K562 (cell line): ENCODE measurements at regions not wholly inside any gene's neighbourhood (a gene's known extent, or its start where the extent isn't known, plus 50 kb on each side); places are given as distances from the start of the nearest gene placed in this dataset.

ENCODE experiments used
- ARID1B ChIP-seq: fragments of 450-650 bp; IDR thresholded peaks from 2 replicates; pipeline ENCODE4 v1.6.1; 2016; ENCODE audit warnings: antibody characterized with exemption, mild to moderate bottlenecking, inconsistent platforms
- EP400 ChIP-seq: fragments of 450-650 bp; IDR thresholded peaks from 2 replicates; pipeline ENCODE4 v1.6.1; 2017; ENCODE audit warnings: antibody characterized with exemption, mild to moderate bottlenecking, moderate library complexity
- NONO ChIP-seq, 2 experiments: fragments of 200-400 bp in 1 of 2; fragments of 450-650 bp in 1 of 2; formaldehyde crosslinking in 1 of 2; IDR thresholded peaks; 2 replicates each; pipeline ENCODE4 v1.6.1; 2017; ENCODE audit warnings: low read depth in 2 of 2, mild to moderate bottlenecking in 2 of 2, moderate library complexity in 2 of 2, low read length in 1 of 2
- POLR2A ChIP-seq: fragments of 450-650 bp; conservative IDR thresholded peaks from 2 replicates; pipeline ENCODE4 v1.6.1; 2016
- RBFOX2 ChIP-seq: fragments of 200-400 bp; formaldehyde crosslinking; IDR thresholded peaks from 2 replicates; pipeline ENCODE4 v1.6.1; 2017; ENCODE audit warnings: low read depth, mild to moderate bottlenecking, low read length, moderate library complexity
- SIN3B ChIP-seq: fragments of 450-650 bp; IDR thresholded peaks from 2 replicates; pipeline ENCODE4 v1.6.1; 2017; ENCODE audit warnings: low read depth, mild to moderate bottlenecking, moderate library complexity
- TEAD2 ChIP-seq: fragments of 450-650 bp; IDR thresholded peaks from 2 replicates; pipeline ENCODE4 v1.6.1; 2016; ENCODE audit warnings: missing genetic modification characterization, control low read depth, missing compliant biosample characterization
- TSHZ1 ChIP-seq: fragments of 250-450 bp; sonication (Bioruptor Pico); IDR thresholded peaks from 2 replicates; pipeline ENCODE4 v1.4.0; 2020; ENCODE audit warnings: mild to moderate bottlenecking, moderate library complexity
- TF ChIP-seq, protein P1 (sequence below): fragments of 450-650 bp; IDR thresholded peaks from 2 replicates; pipeline ENCODE4 v1.6.1; 2016; ENCODE audit warnings: borderline replicate concordance
- TF ChIP-seq, protein P2 (sequence below): fragments of 450-650 bp; formaldehyde crosslinking; IDR thresholded peaks from 2 replicates; pipeline ENCODE4 v1.4.0; 2022; ENCODE audit warnings: missing genetic modification characterization
- TF ChIP-seq, protein P3 (sequence below): fragments of 450-650 bp; IDR thresholded peaks from 2 replicates; pipeline ENCODE4 v1.7.1; 2018; ENCODE audit warnings: mild to moderate bottlenecking, low read depth; ENCODE audit not compliant: partially characterized antibody
- TF ChIP-seq, protein P4 (sequence below): fragments of 250-450 bp; sonication (Bioruptor Pico); IDR thresholded peaks from 2 replicates; pipeline ENCODE4 v1.4.0; 2020; ENCODE audit warnings: borderline replicate concordance
- TF ChIP-seq, protein P5 (sequence below): fragments of 450-650 bp; IDR thresholded peaks from 2 replicates; pipeline ENCODE4 v1.6.1; 2016; ENCODE audit warnings: mild to moderate bottlenecking

DNA sequence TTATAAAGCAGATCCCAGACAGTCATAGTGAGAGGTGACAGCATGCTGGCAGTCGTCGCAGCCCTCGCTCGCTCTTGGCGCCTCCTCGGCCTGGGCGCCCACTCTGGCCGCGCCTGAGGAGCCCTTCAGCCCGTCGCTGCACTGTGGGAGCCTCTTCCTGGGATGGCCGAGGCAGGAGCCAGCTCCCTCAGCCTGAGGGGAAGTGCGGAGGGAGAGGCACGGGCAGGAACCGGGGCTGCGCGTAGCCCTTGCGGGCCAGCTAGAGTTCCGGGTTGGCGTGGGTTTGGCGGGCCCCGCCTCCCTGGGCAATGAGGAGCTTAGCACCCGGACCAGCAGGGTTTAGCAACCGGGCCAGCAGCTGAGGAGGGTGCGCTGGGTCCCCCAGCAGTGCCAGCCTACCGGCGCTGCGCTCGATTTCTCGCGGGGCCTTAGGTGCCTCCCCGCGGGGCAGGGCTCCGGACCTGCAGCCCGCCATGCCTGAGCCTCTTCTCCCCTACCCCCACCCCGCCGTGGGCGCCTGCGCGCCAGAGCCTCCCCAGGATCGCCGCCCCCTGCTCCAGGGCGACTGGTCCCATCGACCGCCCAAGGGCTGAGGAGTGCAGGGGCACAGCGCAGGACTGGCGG, 451.2 kb upstream of the DCN start (continued):
- TF ChIP-seq, protein P1, sequence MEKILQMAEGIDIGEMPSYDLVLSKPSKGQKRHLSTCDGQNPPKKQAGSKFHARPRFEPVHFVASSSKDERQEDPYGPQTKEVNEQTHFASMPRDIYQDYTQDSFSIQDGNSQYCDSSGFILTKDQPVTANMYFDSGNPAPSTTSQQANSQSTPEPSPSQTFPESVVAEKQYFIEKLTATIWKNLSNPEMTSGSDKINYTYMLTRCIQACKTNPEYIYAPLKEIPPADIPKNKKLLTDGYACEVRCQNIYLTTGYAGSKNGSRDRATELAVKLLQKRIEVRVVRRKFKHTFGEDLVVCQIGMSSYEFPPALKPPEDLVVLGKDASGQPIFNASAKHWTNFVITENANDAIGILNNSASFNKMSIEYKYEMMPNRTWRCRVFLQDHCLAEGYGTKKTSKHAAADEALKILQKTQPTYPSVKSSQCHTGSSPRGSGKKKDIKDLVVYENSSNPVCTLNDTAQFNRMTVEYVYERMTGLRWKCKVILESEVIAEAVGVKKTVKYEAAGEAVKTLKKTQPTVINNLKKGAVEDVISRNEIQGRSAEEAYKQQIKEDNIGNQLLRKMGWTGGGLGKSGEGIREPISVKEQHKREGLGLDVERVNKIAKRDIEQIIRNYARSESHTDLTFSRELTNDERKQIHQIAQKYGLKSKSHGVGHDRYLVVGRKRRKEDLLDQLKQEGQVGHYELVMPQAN, result peak; percentile 84; the same call in 1 of the 2 replicates
- TF ChIP-seq TEAD2 (tag), result no peak
- peak in 1 of 2 experiments; percentile 53; a peak in 2 of 4 replicates for TF ChIP-seq NONO (IDR thresholded peaks at IDR 0.05; ENCODE audit: low read depth in 2 of 2, low read length in 1 of 2)
- TF ChIP-seq, protein P2, sequence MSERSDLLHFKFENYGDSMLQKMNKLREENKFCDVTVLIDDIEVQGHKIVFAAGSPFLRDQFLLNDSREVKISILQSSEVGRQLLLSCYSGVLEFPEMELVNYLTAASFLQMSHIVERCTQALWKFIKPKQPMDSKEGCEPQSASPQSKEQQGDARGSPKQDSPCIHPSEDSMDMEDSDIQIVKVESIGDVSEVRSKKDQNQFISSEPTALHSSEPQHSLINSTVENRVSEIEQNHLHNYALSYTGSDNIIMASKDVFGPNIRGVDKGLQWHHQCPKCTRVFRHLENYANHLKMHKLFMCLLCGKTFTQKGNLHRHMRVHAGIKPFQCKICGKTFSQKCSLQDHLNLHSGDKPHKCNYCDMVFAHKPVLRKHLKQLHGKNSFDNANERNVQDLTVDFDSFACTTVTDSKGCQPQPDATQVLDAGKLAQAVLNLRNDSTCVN (CRISPR knock-in tag), result no peak
- peak; percentile 78 for TF ChIP-seq EP400
- TF ChIP-seq, protein P3, sequence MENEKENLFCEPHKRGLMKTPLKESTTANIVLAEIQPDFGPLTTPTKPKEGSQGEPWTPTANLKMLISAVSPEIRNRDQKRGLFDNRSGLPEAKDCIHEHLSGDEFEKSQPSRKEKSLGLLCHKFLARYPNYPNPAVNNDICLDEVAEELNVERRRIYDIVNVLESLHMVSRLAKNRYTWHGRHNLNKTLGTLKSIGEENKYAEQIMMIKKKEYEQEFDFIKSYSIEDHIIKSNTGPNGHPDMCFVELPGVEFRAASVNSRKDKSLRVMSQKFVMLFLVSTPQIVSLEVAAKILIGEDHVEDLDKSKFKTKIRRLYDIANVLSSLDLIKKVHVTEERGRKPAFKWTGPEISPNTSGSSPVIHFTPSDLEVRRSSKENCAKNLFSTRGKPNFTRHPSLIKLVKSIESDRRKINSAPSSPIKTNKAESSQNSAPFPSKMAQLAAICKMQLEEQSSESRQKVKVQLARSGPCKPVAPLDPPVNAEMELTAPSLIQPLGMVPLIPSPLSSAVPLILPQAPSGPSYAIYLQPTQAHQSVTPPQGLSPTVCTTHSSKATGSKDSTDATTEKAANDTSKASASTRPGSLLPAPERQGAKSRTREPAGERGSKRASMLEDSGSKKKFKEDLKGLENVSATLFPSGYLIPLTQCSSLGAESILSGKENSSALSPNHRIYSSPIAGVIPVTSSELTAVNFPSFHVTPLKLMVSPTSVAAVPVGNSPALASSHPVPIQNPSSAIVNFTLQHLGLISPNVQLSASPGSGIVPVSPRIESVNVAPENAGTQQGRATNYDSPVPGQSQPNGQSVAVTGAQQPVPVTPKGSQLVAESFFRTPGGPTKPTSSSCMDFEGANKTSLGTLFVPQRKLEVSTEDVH, result peak; percentile 45
- TF ChIP-seq, protein P4, sequence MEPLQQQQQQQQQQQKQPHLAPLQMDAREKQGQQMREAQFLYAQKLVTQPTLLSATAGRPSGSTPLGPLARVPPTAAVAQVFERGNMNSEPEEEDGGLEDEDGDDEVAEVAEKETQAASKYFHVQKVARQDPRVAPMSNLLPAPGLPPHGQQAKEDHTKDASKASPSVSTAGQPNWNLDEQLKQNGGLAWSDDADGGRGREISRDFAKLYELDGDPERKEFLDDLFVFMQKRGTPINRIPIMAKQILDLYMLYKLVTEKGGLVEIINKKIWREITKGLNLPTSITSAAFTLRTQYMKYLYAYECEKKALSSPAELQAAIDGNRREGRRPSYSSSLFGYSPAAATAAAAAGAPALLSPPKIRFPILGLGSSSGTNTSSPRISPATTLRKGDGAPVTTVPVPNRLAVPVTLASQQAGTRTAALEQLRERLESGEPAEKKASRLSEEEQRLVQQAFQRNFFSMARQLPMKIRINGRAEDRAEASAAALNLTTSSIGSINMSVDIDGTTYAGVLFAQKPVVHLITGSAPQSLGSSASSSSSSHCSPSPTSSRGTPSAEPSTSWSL, result no peak
- no peak for TF ChIP-seq TSHZ1 (CRISPR knock-in tag)
- TF ChIP-seq, protein P5, sequence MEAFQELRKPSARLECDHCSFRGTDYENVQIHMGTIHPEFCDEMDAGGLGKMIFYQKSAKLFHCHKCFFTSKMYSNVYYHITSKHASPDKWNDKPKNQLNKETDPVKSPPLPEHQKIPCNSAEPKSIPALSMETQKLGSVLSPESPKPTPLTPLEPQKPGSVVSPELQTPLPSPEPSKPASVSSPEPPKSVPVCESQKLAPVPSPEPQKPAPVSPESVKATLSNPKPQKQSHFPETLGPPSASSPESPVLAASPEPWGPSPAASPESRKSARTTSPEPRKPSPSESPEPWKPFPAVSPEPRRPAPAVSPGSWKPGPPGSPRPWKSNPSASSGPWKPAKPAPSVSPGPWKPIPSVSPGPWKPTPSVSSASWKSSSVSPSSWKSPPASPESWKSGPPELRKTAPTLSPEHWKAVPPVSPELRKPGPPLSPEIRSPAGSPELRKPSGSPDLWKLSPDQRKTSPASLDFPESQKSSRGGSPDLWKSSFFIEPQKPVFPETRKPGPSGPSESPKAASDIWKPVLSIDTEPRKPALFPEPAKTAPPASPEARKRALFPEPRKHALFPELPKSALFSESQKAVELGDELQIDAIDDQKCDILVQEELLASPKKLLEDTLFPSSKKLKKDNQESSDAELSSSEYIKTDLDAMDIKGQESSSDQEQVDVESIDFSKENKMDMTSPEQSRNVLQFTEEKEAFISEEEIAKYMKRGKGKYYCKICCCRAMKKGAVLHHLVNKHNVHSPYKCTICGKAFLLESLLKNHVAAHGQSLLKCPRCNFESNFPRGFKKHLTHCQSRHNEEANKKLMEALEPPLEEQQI, result no peak
- TF ChIP-seq ARID1B, result peak; percentile 19; the same call in 1 of the 2 replicates
- peak; percentile 87 for TF ChIP-seq POLR2A
- peak; percentile 89 for TF ChIP-seq RBFOX2
- TF ChIP-seq SIN3B, result 0 out of 2 replicates have a peak, but pooled peaks have one; percentile 20
